ENCODE measurements at regions not wholly inside any gene's neighbourhood (a gene's known extent, or its start where the extent isn't known, plus 50 kb on each side); places are given as distances from the start of the nearest gene placed in this dataset.

- no peak overlapping the region for H3K9ac ChIP-seq (ENCODE audit: insufficient read depth, low read depth, low read length)
- H3K79me2 ChIP-seq (ENCODE audit: insufficient read depth, low read length), result no peaks in the 10 kb centered on the region
- no peaks in the 10 kb centered on the region for H3K27me3 ChIP-seq (ENCODE audit: control insufficient read depth in 1 of 2, insufficient read depth in 2 of 2, low read length in 2 of 2)
- WGBS (ENCODE audit: low lambda C conversion rate), result 0% methylated on average over 2 of the region's 2 CpGs
- POLR2A ChIA-PET, result no interaction called here
- no peaks in the 10 kb centered on the region for H3K36me3 ChIP-seq (replicated peaks in 1 of 2; ENCODE audit: control insufficient read depth in 1 of 2, insufficient read depth in 2 of 2, low read length in 2 of 2)
- no peak overlapping the region for H2AFZ ChIP-seq (ENCODE audit: low read length)
- DNase-seq (ENCODE audit: low spot score), result no peak
- TF ChIP-seq ZNF878 (CRISPR knock-in tag; IDR thresholded peaks at IDR 0.05) (no peak), ZNF367 (CRISPR knock-in tag; IDR thresholded peaks at IDR 0.05; ENCODE audit: borderline replicate concordance) (no peak), MEIS1 (CRISPR knock-in tag; IDR thresholded peaks at IDR 0.05; ENCODE audit: borderline replicate concordance) (no peak), ZMAT3 (CRISPR knock-in tag; conservative IDR thresholded peaks at IDR 0.05) (no peak), SRSF1 (optimal IDR thresholded peaks at IDR 0.05; ENCODE audit: low read depth, low read length) (no peak), FOXM1 (CRISPR knock-in tag; IDR thresholded peaks at IDR 0.05) (no peak), CAMTA2 (CRISPR knock-in tag; IDR thresholded peaks at IDR 0.05; ENCODE audit: borderline replicate concordance) (no peak), MAF1 (CRISPR knock-in tag; IDR thresholded peaks at IDR 0.05; ENCODE audit: borderline replicate concordance) (no peak)
- TF ChIP-seq, protein P1, sequence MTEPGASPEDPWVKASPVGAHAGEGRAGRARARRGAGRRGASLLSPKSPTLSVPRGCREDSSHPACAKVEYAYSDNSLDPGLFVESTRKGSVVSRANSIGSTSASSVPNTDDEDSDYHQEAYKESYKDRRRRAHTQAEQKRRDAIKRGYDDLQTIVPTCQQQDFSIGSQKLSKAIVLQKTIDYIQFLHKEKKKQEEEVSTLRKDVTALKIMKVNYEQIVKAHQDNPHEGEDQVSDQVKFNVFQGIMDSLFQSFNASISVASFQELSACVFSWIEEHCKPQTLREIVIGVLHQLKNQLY (CRISPR knock-in tag; IDR thresholded peaks at IDR 0.05), result no peak
- in situ Hi-C loops (cut with HindIII; ENCODE audit: extremely low pct_ligation_motif_present, low pct_unique_long_range_greater_than_20kb) (no loop called here), intact Hi-C loops (cut with micrococcal nuclease; ENCODE audit: unreplicated experiment) (no loop called here)
- H3K4me2 ChIP-seq (ENCODE audit: low read depth, low read length), result no peak overlapping the region
- BruUV-seq (replicated peaks), result no TSS peak
- no peaks in the 10 kb centered on the region for H3K4me1 ChIP-seq (ENCODE audit: insufficient read depth, low read length)
- H3K4me3 ChIP-seq (replicated peaks in 1 of 3; ENCODE audit: insufficient read depth in 1 of 3, low read depth in 2 of 3, low read length in 3 of 3), result no peak overlapping the region
- peaks cover 8% of the 10 kb centered on the region for H3K9me3 ChIP-seq (ENCODE audit: low read length)
- H4K20me1 ChIP-seq (ENCODE audit: insufficient read depth, low read length), result no peaks in the 10 kb centered on the region
- CTCF ChIA-PET (ENCODE audit: low intra/inter-chr PET ratio, low total read pairs), result no interaction called here
- ATAC-seq, result no peak
- no peak for FAIRE-seq
- no peak overlapping the region for H3K27ac ChIP-seq (ENCODE audit: extremely low read length, insufficient read depth, low read length)
Observed at GRCh38 chr4:141543706-141544105, 92.7 kb upstream of the IL15 start.

DNA sequence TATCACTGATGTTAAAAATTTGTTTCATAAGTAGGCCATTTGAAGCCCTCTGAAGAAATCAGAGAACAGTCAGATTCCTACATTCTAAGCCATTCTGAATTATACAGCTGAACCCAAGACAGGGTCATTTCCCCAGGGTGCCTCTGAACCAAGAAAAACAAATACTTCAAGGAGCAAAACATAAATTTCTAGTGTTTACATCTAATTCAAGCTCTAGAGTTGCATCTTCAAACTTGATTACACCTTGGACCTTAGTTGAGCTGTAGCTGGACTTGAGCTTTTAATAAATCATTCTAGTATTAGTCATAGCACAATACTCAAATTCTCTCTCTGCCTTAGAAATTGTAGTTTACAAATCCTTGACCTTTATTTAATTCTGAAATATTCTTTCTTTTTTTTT is 87.6 kb upstream of the IL15 start:
- ChIA-PET CTCF (ENCODE audit: low intra/inter-chr PET ratio, low total read pairs) (no interaction called here), POLR2A (no interaction called here)
- FAIRE-seq (no peak), DNase-seq (ENCODE audit: low spot score) (no peak), ATAC-seq (no peak)
- H4K20me1 ChIP-seq (ENCODE audit: insufficient read depth, low read length), result no peaks in the 10 kb centered on the region
- H3K9me3 ChIP-seq (ENCODE audit: low read length), result no peaks in the 10 kb centered on the region
- BruUV-seq (replicated peaks), result no TSS peak
- H3K27me3 ChIP-seq (ENCODE audit: control insufficient read depth in 1 of 2, insufficient read depth in 2 of 2, low read length in 2 of 2), result no peaks in the 10 kb centered on the region
- H3K9ac ChIP-seq (ENCODE audit: insufficient read depth, low read depth, low read length), result no peak overlapping the region
- no peak overlapping the region for H3K4me2 ChIP-seq (ENCODE audit: low read depth, low read length)
- no peaks in the 10 kb centered on the region for H3K4me1 ChIP-seq (ENCODE audit: insufficient read depth, low read length)
- intact Hi-C loops (cut with micrococcal nuclease; ENCODE audit: unreplicated experiment), result no loop called here
- no peaks in the 10 kb centered on the region for H3K36me3 ChIP-seq (replicated peaks in 1 of 2; ENCODE audit: control insufficient read depth in 1 of 2, insufficient read depth in 2 of 2, low read length in 2 of 2)
- H3K27ac ChIP-seq (ENCODE audit: extremely low read length, insufficient read depth, low read length), result no peak overlapping the region
- H3K79me2 ChIP-seq (ENCODE audit: insufficient read depth, low read length), result no peaks in the 10 kb centered on the region
- no peak overlapping the region for H2AFZ ChIP-seq (ENCODE audit: low read length)
- H3K4me3 ChIP-seq (replicated peaks in 1 of 3; ENCODE audit: insufficient read depth in 1 of 3, low read depth in 2 of 3, low read length in 3 of 3), result no peak overlapping the region
- in situ Hi-C loops (cut with HindIII; ENCODE audit: extremely low pct_ligation_motif_present, low pct_unique_long_range_greater_than_20kb), result no loop called here
- TF ChIP-seq ZNF256 (CRISPR knock-in tag; conservative IDR thresholded peaks at IDR 0.05) (no peak), ZFP1 (CRISPR knock-in tag; IDR thresholded peaks at IDR 0.05) (no peak), BATF2 (CRISPR knock-in tag; IDR thresholded peaks at IDR 0.05) (no peak), ZZZ3 (CRISPR knock-in tag; IDR thresholded peaks at IDR 0.05; ENCODE audit: borderline replicate concordance) (no peak), SMC3 (IDR thresholded peaks at IDR 0.05; ENCODE audit: low read length) (no peak), ZBTB3 (CRISPR knock-in tag; IDR thresholded peaks at IDR 0.05; ENCODE audit: borderline replicate concordance, low read depth) (no peak), KLF12 (CRISPR knock-in tag; IDR thresholded peaks at IDR 0.05; ENCODE audit: borderline replicate concordance) (no peak), TAF1 (CRISPR knock-in tag; IDR thresholded peaks at IDR 0.05) (no peak)
- TF ChIP-seq, protein P2, sequence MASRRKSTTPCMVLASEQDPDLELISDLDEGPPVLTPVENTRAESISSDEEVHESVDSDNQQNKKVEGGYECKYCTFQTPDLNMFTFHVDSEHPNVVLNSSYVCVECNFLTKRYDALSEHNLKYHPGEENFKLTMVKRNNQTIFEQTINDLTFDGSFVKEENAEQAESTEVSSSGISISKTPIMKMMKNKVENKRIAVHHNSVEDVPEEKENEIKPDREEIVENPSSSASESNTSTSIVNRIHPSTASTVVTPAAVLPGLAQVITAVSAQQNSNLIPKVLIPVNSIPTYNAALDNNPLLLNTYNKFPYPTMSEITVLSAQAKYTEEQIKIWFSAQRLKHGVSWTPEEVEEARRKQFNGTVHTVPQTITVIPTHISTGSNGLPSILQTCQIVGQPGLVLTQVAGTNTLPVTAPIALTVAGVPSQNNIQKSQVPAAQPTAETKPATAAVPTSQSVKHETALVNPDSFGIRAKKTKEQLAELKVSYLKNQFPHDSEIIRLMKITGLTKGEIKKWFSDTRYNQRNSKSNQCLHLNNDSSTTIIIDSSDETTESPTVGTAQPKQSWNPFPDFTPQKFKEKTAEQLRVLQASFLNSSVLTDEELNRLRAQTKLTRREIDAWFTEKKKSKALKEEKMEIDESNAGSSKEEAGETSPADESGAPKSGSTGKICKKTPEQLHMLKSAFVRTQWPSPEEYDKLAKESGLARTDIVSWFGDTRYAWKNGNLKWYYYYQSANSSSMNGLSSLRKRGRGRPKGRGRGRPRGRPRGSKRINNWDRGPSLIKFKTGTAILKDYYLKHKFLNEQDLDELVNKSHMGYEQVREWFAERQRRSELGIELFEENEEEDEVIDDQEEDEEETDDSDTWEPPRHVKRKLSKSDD (CRISPR knock-in tag; IDR thresholded peaks at IDR 0.05; ENCODE audit: low read depth), result no peak
